Immature natural killer cell (primary cell): ENCODE measurements at regions not wholly inside any gene's neighbourhood (a gene's known extent, or its start where the extent isn't known, plus 50 kb on each side); places are given as distances from the start of the nearest gene placed in this dataset.
A peak's percentile ranks its signal among the peaks of the same experiment; 100 is the strongest.
"Not testable (repeated sequence)": the region's sequence is repeated elsewhere in the genome, so short reads cannot be mapped to it uniquely, and the experiment has no call there.

Experiments
- DNase-seq, 3 donors: peaks; one replicate each; pipeline ENCODE4 v3.0.0; 2022; ENCODE audit warnings: mixed read lengths in 1 of 3
- H3K27ac Mint-ChIP-seq, 6 donors: one replicate each; pipeline ENCODE4 v1.8.0; 2020; ENCODE audit warnings: mixed read lengths in 6 of 6, mild to moderate bottlenecking in 5 of 6, inconsistent platforms in 4 of 6, moderate library complexity in 3 of 6
- H3K27me3 Mint-ChIP-seq, 3 donors: one replicate each; pipeline ENCODE4 v1.8.0; 2020 to 2021; ENCODE audit warnings: low read depth in 3 of 3, mild to moderate bottlenecking in 3 of 3, mixed read lengths in 3 of 3, moderate library complexity in 3 of 3, inconsistent platforms in 1 of 3
- H3K36me3 Mint-ChIP-seq, 3 donors: one replicate each; pipeline ENCODE4 v1.8.0; 2020; ENCODE audit warnings: mixed read lengths in 3 of 3, inconsistent platforms in 2 of 3, mild to moderate bottlenecking in 2 of 3
- H3K4me1 Mint-ChIP-seq, 2 donors: one replicate each; pipeline ENCODE4 v1.8.0; 2020; ENCODE audit warnings: inconsistent platforms in 2 of 2, mild to moderate bottlenecking in 2 of 2, mixed read lengths in 2 of 2, moderate library complexity in 1 of 2
- H3K4me3 Mint-ChIP-seq, 5 donors: one replicate each; pipeline ENCODE4 v1.8.0; 2020; ENCODE audit warnings: mild to moderate bottlenecking in 5 of 5, mixed read lengths in 5 of 5, inconsistent platforms in 3 of 5, moderate library complexity in 3 of 5
- H3K9me3 Mint-ChIP-seq, 6 donors: one replicate each; pipeline ENCODE4 v1.8.0; 2020; ENCODE audit warnings: mild to moderate bottlenecking in 6 of 6, mixed read lengths in 6 of 6, inconsistent platforms in 4 of 6, moderate library complexity in 3 of 6

DNA sequence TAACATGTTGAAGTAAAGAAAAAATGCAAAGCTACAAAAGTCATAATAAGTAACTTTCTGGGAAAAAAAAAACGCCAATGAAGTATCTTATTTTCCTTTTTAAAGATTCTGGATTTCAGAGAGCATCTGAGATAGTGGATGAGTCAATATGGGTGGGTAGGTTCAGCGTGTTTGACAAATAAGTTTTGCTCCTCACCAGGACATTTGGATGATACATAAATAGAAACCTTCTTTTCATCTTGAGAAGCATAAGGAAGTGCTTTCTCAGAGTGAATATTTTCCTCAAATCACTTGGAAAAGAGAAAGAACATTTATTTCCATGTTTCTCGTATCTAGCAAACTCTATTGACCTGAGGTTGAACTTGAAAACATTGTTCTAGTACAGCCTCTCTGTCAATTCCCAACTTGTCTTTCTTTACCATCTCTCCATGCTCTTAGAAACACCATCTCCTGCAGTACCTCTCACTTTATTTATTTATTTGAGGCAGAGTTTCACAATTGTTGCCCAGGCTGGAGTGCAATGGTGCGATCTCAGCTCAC lies 463.2 kb downstream of the KLF5 start:
- Mint-ChIP-seq H3K4me1 (peaks cover 0 to 7% of the 10 kb centered on the region in 2 donors), H3K4me3 (no peak overlapping the region), H3K36me3 (no peaks in the 10 kb centered on the region), H3K9me3 (no peaks in the 10 kb centered on the region), H3K27me3 (peaks cover 0 to 9% (median 1%) of the 10 kb centered on the region in 3 donors), H3K27ac (no peak overlapping the region)
- DNase-seq: no peak

DNA sequence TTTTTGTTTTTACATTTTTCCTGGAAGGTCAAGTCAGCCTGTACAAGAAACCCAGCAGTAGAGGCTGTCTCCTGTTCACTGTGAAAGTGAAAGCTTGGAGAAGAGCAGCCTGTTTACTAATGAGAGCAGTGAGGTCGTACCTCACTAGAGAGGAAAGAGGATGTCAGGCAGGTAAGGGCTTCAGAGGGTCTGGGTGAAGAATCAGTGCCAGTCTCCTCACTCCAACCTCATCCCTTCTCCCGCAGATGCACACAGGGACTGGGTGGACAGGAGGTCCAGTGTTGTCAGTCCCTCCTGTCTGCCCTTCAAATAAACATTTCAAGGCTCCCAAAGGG lies 462.5 kb downstream of the KLF5 start:
- H3K36me3 Mint-ChIP-seq: no peaks in the 10 kb centered on the region
- peaks cover 0 to 9% (median 0%) of the 10 kb centered on the region in 3 donors for H3K27me3 Mint-ChIP-seq
- peaks cover 0 to 7% of the 10 kb centered on the region in 2 donors for H3K4me1 Mint-ChIP-seq
- peak overlapping the region in 1 of 5 donors; percentile 66 for H3K4me3 Mint-ChIP-seq
- no peaks in the 10 kb centered on the region for H3K9me3 Mint-ChIP-seq
- no peak for DNase-seq
- H3K27ac Mint-ChIP-seq: peak overlapping the region in 1 of 6 donors; percentile 14

DNA sequence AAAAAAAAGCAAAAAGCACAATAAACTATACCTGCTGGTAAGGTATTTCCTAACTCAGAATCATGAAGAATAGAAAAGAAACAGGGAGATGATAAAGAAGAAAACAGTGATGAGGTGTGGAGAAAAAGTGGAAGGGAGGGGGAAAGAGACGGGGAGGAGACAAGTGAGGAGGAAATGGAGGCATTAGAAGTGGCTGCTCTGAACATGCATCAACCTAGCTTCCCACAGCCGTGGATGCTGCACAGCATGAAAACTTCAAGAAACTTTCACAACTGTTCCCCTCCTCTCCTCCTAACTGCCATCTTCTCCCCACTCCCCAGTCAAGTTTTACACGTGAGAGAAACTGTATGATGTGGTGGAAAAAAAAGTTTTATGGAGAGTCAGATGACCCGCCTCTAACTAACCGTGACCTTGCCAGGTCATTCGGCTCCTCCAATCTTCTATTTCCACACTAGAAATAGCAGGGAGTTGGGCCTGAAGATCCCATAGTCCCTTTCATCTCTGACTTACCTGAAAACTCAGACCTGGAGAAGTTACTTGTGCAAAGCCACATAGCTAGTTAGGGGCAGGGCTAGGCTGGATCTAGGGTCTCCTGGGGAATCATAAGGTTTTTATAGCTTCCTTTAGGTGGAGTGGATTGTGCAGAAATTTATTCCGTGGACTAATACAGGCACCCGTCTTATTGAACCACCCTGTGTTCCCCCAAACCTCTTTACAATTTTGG lies 461.9 kb downstream of the KLF5 start:
- Mint-ChIP-seq H3K36me3 (no peaks in the 10 kb centered on the region), H3K4me3 (peak overlapping the region in 1 of 5 donors; percentile 66), H3K9me3 (no peaks in the 10 kb centered on the region), H3K27me3 (peaks cover 0 to 9% (median 0%) of the 10 kb centered on the region in 3 donors), H3K4me1 (peaks cover 0 to 7% of the 10 kb centered on the region in 2 donors), H3K27ac (peak overlapping the region in 2 of 6 donors; percentile 14 to 47)
- DNase-seq: no peak

DNA sequence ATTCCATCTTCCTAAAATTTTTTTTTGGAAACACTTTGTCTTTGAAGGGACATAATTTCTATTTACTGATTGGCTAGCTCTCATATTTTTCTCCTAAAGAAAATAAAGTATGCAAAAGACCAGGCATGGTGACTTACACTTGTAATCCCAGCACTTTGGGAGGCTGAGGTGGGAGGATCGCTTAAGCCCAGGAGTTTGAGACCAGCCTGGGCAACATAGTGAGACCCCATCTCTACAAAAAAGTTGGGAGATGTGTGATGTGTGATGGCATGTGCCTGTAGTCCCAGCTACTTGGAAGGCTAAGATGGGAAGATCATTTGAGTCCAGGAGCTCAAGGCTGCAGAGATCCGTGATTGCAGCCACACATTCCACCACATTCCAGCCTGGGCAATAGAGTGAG lies 461.3 kb downstream of the KLF5 start:
- Mint-ChIP-seq H3K27me3 (peaks cover 0 to 12% (median 0%) of the 10 kb centered on the region in 3 donors), H3K27ac (peak overlapping the region in 1 of 6 donors; percentile 9)
- not testable (repeated sequence) for H3K36me3 Mint-ChIP-seq, H3K4me3 Mint-ChIP-seq, H3K4me1 Mint-ChIP-seq, DNase-seq, H3K9me3 Mint-ChIP-seq

DNA sequence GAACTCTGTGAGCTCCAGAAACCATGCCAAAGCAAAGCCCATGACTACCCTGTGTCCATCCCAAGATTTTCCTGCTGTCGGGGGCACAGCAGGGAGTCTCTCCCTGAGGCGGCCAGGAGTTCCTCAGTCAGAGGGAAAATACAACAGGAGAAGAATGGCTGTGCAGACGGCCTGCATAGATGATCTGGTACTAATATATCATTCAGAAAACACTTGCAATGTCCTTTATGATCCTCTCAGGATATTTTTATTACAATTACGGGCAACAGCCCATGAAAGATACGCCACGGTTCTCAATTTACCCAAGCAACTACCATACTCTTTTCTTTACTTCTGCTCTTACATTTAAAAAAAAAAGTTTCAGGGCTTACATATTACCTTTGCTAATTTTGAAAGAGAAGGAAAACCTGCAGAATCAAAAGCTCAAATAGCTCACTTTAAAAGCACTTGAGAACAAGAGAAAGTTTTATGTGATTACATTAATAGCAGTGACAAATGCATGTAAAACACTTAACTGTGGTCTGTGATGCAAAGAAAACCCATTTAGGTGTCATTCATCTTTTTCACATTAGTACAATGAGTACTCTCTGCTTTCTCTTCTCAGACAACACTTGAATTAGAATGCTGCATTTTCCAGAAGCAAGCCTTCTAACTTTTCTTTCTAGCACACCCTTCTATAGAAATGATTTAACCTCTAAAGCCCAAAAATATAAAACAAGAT lies 460.8 kb downstream of the KLF5 start:
- no peak for DNase-seq
- Mint-ChIP-seq H3K4me1 (peaks cover 0 to 7% of the 10 kb centered on the region in 2 donors), H3K36me3 (no peaks in the 10 kb centered on the region), H3K4me3 (no peak overlapping the region), H3K27ac (no peak overlapping the region), H3K9me3 (no peaks in the 10 kb centered on the region), H3K27me3 (peaks cover 0 to 12% (median 0%) of the 10 kb centered on the region in 3 donors)

DNA sequence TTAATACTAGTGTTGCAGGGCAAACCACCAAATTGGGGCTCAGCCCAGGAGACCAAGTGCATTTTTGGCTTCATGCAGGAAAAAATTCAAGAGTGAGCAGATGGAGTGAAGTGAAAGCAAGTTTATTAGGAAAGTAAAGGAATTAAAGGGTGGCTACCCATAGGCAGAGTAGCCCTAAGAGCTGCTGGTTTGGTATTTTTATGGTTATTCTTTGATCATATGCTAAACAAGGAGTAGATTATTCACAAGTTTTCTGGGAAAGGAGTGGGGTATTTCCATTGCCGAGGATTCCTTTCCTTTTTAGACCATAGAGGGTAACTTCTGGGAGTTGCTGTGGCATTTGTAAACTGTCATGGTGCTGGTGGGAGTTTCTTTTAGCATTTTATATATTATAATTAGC lies 459.0 kb downstream of the KLF5 start:
- Mint-ChIP-seq H3K4me1 (peaks cover 0 to 7% of the 10 kb centered on the region in 2 donors), H3K27me3 (peaks cover 0 to 12% (median 0%) of the 10 kb centered on the region in 3 donors), H3K4me3 (no peak overlapping the region), H3K36me3 (no peaks in the 10 kb centered on the region), H3K9me3 (no peaks in the 10 kb centered on the region), H3K27ac (no peak overlapping the region)
- no peak for DNase-seq

DNA sequence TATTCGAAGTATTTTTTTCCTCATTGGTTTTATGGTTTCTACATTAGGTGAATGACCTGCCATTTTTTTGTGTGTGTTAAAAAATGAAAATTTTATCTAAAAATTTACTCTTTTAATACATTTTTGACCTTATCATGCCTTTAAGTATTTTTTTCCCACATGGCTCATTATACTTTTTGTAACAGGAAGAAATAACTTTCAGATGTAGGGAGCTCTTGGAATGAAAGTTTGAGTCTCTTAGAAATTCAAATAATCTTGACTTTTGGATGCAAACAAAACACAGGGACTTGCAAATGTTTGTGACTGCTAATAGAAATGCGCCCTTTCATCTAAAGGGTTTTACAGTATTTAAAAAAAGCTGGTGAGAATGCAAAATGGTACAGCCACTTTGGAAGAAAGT lies 457.9 kb downstream of the KLF5 start:
- Mint-ChIP-seq H3K4me3 (no peak overlapping the region), H3K27ac (no peak overlapping the region), H3K27me3 (peaks cover 0 to 12% (median 0%) of the 10 kb centered on the region in 3 donors), H3K9me3 (no peaks in the 10 kb centered on the region), H3K36me3 (no peaks in the 10 kb centered on the region), H3K4me1 (peaks cover 0 to 7% of the 10 kb centered on the region in 2 donors)
- no peak for DNase-seq

DNA sequence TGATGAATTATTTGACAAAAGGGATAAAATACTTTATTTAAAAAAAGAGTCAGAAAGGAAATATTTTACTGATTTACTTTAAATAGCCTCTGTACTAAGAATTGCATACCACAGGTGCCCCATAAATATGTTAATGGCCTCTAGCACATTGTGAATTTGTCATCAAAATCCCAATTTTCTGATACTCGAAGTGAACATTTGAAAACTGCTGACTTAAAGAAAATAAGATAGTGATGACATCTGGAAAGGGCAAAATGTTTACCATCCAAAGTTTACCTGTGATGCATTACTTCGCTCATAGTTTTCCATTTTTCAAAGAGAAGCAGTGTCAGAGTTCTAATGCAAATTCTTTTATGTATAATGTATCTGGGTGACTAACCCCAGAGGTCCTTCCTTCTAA lies 455.4 kb downstream of the KLF5 start:
- peaks cover 0 to 3% (median 2%) of the 10 kb centered on the region in 6 donors for H3K9me3 Mint-ChIP-seq
- DNase-seq: no peak
- H3K4me3 Mint-ChIP-seq: no peak overlapping the region
- H3K36me3 Mint-ChIP-seq: no peaks in the 10 kb centered on the region
- peaks cover 0 to 6% (median 4%) of the 10 kb centered on the region in 3 donors for H3K27me3 Mint-ChIP-seq
- H3K4me1 Mint-ChIP-seq: no peaks in the 10 kb centered on the region
- H3K27ac Mint-ChIP-seq: no peak overlapping the region

DNA sequence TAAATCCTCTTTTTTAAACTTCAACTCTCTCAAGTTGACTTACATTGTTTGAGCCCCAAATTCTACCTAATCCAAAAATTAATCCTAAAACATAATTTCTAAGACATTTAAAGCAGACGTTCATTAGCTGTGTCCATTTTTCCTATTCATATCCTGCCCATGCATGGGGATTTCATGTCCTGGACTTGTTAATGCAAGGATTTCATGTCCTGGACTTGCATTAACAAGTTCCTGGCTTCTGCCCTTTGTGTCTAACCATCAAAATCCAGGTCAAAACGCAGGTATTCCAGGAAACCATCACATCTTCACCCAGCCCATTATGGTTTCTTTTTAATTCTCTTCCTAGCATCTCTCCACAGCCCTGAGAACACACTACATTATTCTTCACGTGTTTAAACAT lies 454.9 kb downstream of the KLF5 start:
- no peaks in the 10 kb centered on the region for H3K4me1 Mint-ChIP-seq
- H3K27me3 Mint-ChIP-seq: peaks cover 0 to 6% (median 2%) of the 10 kb centered on the region in 3 donors
- H3K27ac Mint-ChIP-seq: no peak overlapping the region
- no peak for DNase-seq
- H3K36me3 Mint-ChIP-seq: no peaks in the 10 kb centered on the region
- no peak overlapping the region for H3K4me3 Mint-ChIP-seq
- H3K9me3 Mint-ChIP-seq: peaks cover 0 to 3% (median 2%) of the 10 kb centered on the region in 6 donors

DNA sequence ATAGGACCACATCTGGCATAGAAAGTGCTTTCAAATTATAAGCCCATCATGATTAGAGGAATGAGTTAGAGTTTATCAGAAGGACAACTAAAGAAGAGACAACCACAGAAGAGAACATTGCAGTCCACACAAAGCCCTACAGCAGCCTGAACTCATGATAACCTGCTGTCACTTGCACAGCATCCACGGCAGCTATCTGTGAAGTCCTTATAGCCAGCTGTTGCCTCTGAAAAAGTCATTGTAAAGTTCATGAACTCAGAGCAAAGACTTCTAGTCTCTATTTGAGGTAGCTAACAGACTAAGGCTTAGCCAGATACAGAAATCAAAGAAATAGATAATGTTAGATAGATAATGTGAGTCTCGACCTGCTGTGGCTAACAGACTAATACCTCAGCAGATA lies 450.0 kb downstream of the KLF5 start:
- H3K4me1 Mint-ChIP-seq: no peaks in the 10 kb centered on the region
- H3K36me3 Mint-ChIP-seq: no peaks in the 10 kb centered on the region
- DNase-seq: no peak
- H3K27ac Mint-ChIP-seq: no peak overlapping the region
- H3K27me3 Mint-ChIP-seq: peaks cover 0 to 6% (median 2%) of the 10 kb centered on the region in 3 donors
- H3K9me3 Mint-ChIP-seq: peaks cover 0 to 3% (median 2%) of the 10 kb centered on the region in 6 donors
- H3K4me3 Mint-ChIP-seq: no peak overlapping the region

DNA sequence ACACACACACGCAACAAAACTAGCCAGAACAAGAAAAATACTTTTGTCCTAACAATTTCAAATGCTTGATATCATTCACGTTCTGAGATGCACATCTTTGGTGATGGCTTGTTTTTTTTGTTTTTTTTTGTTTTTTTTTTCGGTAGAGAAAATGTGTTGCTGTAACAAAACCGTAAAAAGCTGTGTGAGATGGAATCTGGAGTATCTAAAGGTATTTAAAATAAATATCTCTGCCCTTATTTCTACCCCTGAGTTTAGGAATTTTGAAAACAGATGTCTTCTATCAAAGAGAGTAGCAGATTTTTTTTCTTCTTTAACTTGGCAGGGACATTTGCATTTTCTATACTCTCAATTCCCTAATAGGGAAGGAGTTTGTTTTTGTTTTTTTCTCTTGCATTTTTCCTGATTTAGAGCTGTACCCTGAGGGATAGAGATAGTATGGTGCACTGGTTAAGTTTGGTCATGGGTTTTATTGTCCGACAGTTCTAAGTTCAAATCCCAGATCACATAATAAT lies 446.6 kb downstream of the KLF5 start:
- DNase-seq: no peak
- Mint-ChIP-seq H3K27me3 (peaks cover 0 to 2% (median 0%) of the 10 kb centered on the region in 3 donors), H3K4me1 (no peaks in the 10 kb centered on the region), H3K4me3 (no peak overlapping the region), H3K9me3 (peaks cover 0 to 3% (median 0%) of the 10 kb centered on the region in 6 donors), H3K27ac (no peak overlapping the region), H3K36me3 (no peaks in the 10 kb centered on the region)

DNA sequence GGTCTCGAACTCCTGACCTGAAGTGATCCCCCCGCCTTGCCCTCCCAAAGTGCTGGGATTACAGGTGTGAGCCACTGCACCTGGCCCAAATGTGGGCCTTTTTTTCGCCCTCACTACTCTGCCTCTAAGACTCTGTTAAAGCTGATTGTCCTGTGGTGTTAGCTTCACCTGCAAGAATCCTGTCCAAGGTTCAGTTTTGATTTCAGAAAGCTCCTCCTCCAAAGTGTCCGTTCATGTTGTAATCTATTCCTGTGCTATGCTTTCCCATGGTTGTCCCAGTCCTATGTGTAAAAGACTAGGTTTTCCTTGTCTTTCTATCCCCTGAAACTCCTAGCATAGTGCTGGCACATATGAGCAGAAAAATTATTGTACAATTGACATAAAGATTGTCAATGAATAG lies 440.9 kb downstream of the KLF5 start:
- peaks cover 0 to 2% (median 2%) of the 10 kb centered on the region in 3 donors for H3K27me3 Mint-ChIP-seq
- no peak overlapping the region for H3K27ac Mint-ChIP-seq
- peaks cover 0 to 4% (median 0%) of the 10 kb centered on the region in 3 donors for H3K36me3 Mint-ChIP-seq
- H3K9me3 Mint-ChIP-seq: peaks cover 0 to 3% (median 0%) of the 10 kb centered on the region in 6 donors
- H3K4me1 Mint-ChIP-seq: no peaks in the 10 kb centered on the region
- DNase-seq: no peak
- H3K4me3 Mint-ChIP-seq: no peak overlapping the region

DNA sequence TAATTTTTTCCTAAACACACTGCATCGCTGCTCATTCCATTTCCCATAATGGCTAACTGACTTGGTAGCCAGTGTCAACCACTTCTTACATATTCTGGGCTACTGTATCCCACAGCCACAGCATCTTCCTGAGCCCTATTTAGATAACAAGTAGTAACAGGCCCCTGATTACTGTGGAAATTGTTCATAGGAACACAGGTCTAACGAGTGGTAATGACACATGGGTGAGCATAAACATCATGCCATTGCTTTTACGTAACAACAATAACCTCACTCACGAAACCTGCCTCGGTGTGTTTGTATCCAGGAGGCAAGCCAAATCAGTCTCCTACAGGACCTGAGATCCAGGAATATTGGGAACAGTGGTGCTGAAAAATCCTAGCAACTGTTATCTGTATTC lies 438.6 kb downstream of the KLF5 start:
- Mint-ChIP-seq H3K36me3 (peaks cover 0 to 4% (median 0%) of the 10 kb centered on the region in 3 donors), H3K27me3 (peaks cover 0 to 2% (median 2%) of the 10 kb centered on the region in 3 donors), H3K4me3 (no peak overlapping the region), H3K27ac (no peak overlapping the region), H3K4me1 (no peaks in the 10 kb centered on the region), H3K9me3 (peaks cover 0 to 3% (median 0%) of the 10 kb centered on the region in 6 donors)
- DNase-seq: no peak

DNA sequence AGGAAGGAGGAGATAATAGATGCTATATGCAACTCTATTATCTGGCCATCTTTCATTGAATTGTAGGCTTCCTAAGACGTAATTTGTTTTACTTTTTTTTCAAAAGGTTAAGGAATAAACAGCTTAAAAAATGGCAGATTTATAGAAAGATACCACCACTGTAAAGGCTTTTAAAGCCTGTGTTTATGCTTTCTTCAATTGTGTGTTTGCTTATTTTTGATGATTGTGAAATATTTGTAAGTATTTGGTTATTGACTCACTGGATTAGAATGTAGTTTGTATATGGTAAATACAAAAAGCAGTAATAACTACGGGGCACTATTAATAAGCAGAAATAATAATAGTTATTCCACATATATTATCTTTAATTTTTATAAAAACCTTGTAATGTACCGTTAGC lies 437.9 kb downstream of the KLF5 start:
- H3K27ac Mint-ChIP-seq: no peak overlapping the region
- no peaks in the 10 kb centered on the region for H3K4me1 Mint-ChIP-seq
- no peak for DNase-seq
- peaks cover 0 to 4% (median 0%) of the 10 kb centered on the region in 3 donors for H3K36me3 Mint-ChIP-seq
- H3K9me3 Mint-ChIP-seq: peaks cover 0 to 3% (median 0%) of the 10 kb centered on the region in 6 donors
- H3K27me3 Mint-ChIP-seq: peaks cover 0 to 2% (median 2%) of the 10 kb centered on the region in 3 donors
- H3K4me3 Mint-ChIP-seq: no peak overlapping the region
